Smooth muscle cell (in vitro differentiated cells): ENCODE measurements at regions not wholly inside any gene's neighbourhood (a gene's known extent, or its start where the extent isn't known, plus 50 kb on each side); places are given as distances from the start of the nearest gene placed in this dataset.

Experiments
- DNase-seq: peaks from one replicate; lab custom pipeline; 2025; ENCODE audit not compliant: unreplicated experiment; lab: John Stamatoyannopoulos, UW
- H2AFZ ChIP-seq: fragments of 200-600 bp; sonication (generic); 2 replicates; pipeline ENCODE4 v1.6.0; 2016; ENCODE audit warnings: antibody characterized with exemption, low read depth, mild to moderate bottlenecking
- H3F3A ChIP-seq: fragments of 200-600 bp; sonication (generic); 2 replicates; pipeline ENCODE4 v1.6.0; 2017; ENCODE audit warnings: antibody characterized with exemption, low read depth
- H3K27ac ChIP-seq: fragments of 200-600 bp; sonication (generic); 2 replicates; pipeline ENCODE4 v1.5.1; 2016; ENCODE audit warnings: low read depth, mild to moderate bottlenecking
- H3K27me3 ChIP-seq: fragments of 200-600 bp; sonication (generic); 2 replicates; pipeline ENCODE4 v1.6.1; 2016; ENCODE audit warnings: low read depth, mild to moderate bottlenecking
- H3K36me3 ChIP-seq: fragments of 200-600 bp; sonication (generic); 2 replicates; pipeline ENCODE4 v1.5.1; 2016; ENCODE audit warnings: low read depth
- H3K4me1 ChIP-seq: fragments of 200-600 bp; sonication (generic); 2 replicates; pipeline ENCODE4 v1.5.1; 2016; ENCODE audit warnings: low read depth
- H3K4me2 ChIP-seq: fragments of 200-600 bp; sonication (generic); 2 replicates; pipeline ENCODE4 v1.6.0; 2016; ENCODE audit warnings: mild to moderate bottlenecking
- H3K4me3 ChIP-seq: fragments of 200-600 bp; sonication (generic); 2 replicates; pipeline ENCODE4 v1.5.1; 2016; ENCODE audit warnings: mild to moderate bottlenecking
- H3K79me2 ChIP-seq: fragments of 200-600 bp; sonication (generic); 2 replicates; pipeline ENCODE4 v1.6.0; 2016; ENCODE audit warnings: low read depth, mild to moderate bottlenecking
- H3K9ac ChIP-seq: fragments of 200-600 bp; sonication (generic); 2 replicates; pipeline ENCODE4 v1.6.0; 2016; ENCODE audit warnings: low read depth
- H3K9me3 ChIP-seq: fragments of 200-600 bp; sonication (generic); replicated peaks from 2 replicates; pipeline ENCODE4 v1.5.1; 2016; ENCODE audit warnings: low read depth
- H4K20me1 ChIP-seq: fragments of 200-600 bp; sonication (generic); 2 replicates; pipeline ENCODE4 v1.6.0; 2016; ENCODE audit warnings: low read depth
- CTCF ChIP-seq: fragments of 200-600 bp; sonication (generic); IDR thresholded peaks from 2 replicates; pipeline ENCODE4 v1.5.1; 2017; ENCODE audit warnings: borderline replicate concordance, mild to moderate bottlenecking, antibody characterized with exemption; ENCODE audit not compliant: insufficient read depth, poor library complexity, severe bottlenecking
- WGBS: methylation state at CpG from one replicate; pipeline ENCODE4 v1.1.7; 2016; ENCODE audit warnings: low lambda C conversion rate; 5-methylcytosine and 5-hydroxymethylcytosine counted together

GRCh38 chrX:131910586-131910985 is 112.5 kb upstream of the STK26 start:
- no peaks in the 10 kb centered on the region for H3K4me1 ChIP-seq
- 51% methylated on average over 1 of the region's 1 CpG for WGBS
- no peaks in the 10 kb centered on the region for H3K9me3 ChIP-seq
- no peaks in the 10 kb centered on the region for H4K20me1 ChIP-seq
- H3K36me3 ChIP-seq = no peaks in the 10 kb centered on the region
- H3K27ac ChIP-seq = no peak overlapping the region
- H2AFZ ChIP-seq = no peak overlapping the region
- no peaks in the 10 kb centered on the region for H3F3A ChIP-seq
- H3K4me3 ChIP-seq = no peak overlapping the region
- no peak overlapping the region for H3K4me2 ChIP-seq
- TF ChIP-seq CTCF = no peak
- no peaks in the 10 kb centered on the region for H3K79me2 ChIP-seq
- no peak overlapping the region for H3K9ac ChIP-seq
- no peak for DNase-seq
- H3K27me3 ChIP-seq = no peaks in the 10 kb centered on the region

GRCh38 chrX:131915488-131915887 is 107.6 kb upstream of the STK26 start:
- H3K79me2 ChIP-seq = no peaks in the 10 kb centered on the region
- H3K27me3 ChIP-seq = no peaks in the 10 kb centered on the region
- 76% methylated on average over 3 of the region's 3 CpGs for WGBS
- TF ChIP-seq CTCF = no peak
- H4K20me1 ChIP-seq = no peaks in the 10 kb centered on the region
- H3K27ac ChIP-seq = no peak overlapping the region
- H2AFZ ChIP-seq = no peak overlapping the region
- DNase-seq = no peak
- H3K9me3 ChIP-seq = no peaks in the 10 kb centered on the region
- H3K4me3 ChIP-seq = no peak overlapping the region
- no peak overlapping the region for H3K9ac ChIP-seq
- H3K4me2 ChIP-seq = no peak overlapping the region
- no peaks in the 10 kb centered on the region for H3K36me3 ChIP-seq
- no peaks in the 10 kb centered on the region for H3F3A ChIP-seq
- no peaks in the 10 kb centered on the region for H3K4me1 ChIP-seq

GRCh38 chrX:131917588-131917987 is 105.5 kb upstream of the STK26 start:
- H3K27me3 ChIP-seq = no peaks in the 10 kb centered on the region
- no peaks in the 10 kb centered on the region for H3K36me3 ChIP-seq
- 74% methylated on average over 2 of the region's 2 CpGs for WGBS
- DNase-seq = no peak
- no peaks in the 10 kb centered on the region for H3K4me1 ChIP-seq
- H3K9me3 ChIP-seq = no peaks in the 10 kb centered on the region
- H3K4me3 ChIP-seq = no peak overlapping the region
- no peaks in the 10 kb centered on the region for H3K79me2 ChIP-seq
- no peaks in the 10 kb centered on the region for H3F3A ChIP-seq
- TF ChIP-seq CTCF = no peak
- H3K9ac ChIP-seq = no peak overlapping the region
- no peaks in the 10 kb centered on the region for H4K20me1 ChIP-seq
- no peak overlapping the region for H2AFZ ChIP-seq
- no peak overlapping the region for H3K4me2 ChIP-seq
- no peak overlapping the region for H3K27ac ChIP-seq

- no peak overlapping the region for H3K4me2 ChIP-seq
- no peaks in the 10 kb centered on the region for H3F3A ChIP-seq
- H2AFZ ChIP-seq = no peak overlapping the region
- no peak for TF ChIP-seq CTCF
- no peaks in the 10 kb centered on the region for H3K9me3 ChIP-seq
- H3K79me2 ChIP-seq = no peaks in the 10 kb centered on the region
- H3K4me1 ChIP-seq = no peaks in the 10 kb centered on the region
- WGBS = 64% methylated on average over 2 of the region's 2 CpGs
- H3K27me3 ChIP-seq = no peaks in the 10 kb centered on the region
- no peak overlapping the region for H3K9ac ChIP-seq
- no peaks in the 10 kb centered on the region for H3K36me3 ChIP-seq
- no peaks in the 10 kb centered on the region for H4K20me1 ChIP-seq
- DNase-seq = no peak
- no peak overlapping the region for H3K27ac ChIP-seq
- H3K4me3 ChIP-seq = no peak overlapping the region
These were observed 104.3 kb upstream of the STK26 start for GRCh38 chrX:131918839-131919238.
